Heart left ventricle (tissue), 13 donors: ENCODE measurements at regions not wholly inside any gene's neighbourhood (a gene's known extent, or its start where the extent isn't known, plus 50 kb on each side); places are given as distances from the start of the nearest gene placed in this dataset.

ENCODE experiments used
- POLR2A ChIP-seq, 2 donors: fragments of 450-650 bp; IDR thresholded peaks; one replicate each; pipeline ENCODE4 v1.6.1; 2017; ENCODE audit warnings: antibody characterized with exemption in 2 of 2, mild to moderate bottlenecking in 2 of 2, moderate library complexity in 2 of 2
- TF ChIP-seq, protein P1 (sequence below), 12 donors: fragments of 200-600 bp; sonication (generic) in 4 of 12; IDR thresholded peaks; one replicate each; pipeline versions ENCODE4 v1.5.0 to v1.8.0; 2018 to 2022; ENCODE audit warnings: antibody characterized with exemption in 12 of 12, mild to moderate bottlenecking in 5 of 12
- donor health status: ischemic (EF 13 %, LVEDD 7.1; RV severe dilation, severe dysfunction).
- donor health status: DM: no; HTN: yes; CAD: no.
- donor health status: DM: no; HTN: no; CAD: no.
- donor health status: ischemic (EF 25% LVEDD 6.9; RV normal size, moderate dysfunction).
- donor health status: ischemic (EF 25% LVEDD 5.7; RV mildly dilated, moderate dysfunction).
- donor health status: ischemic (EF 35%, LVEDD 5.7; RV mildly dilated, moderate dysfunction).
- donor health status: nonischemic (EF 11% LVEDD 7.7; RV severe dilation, severe dysfunction).
- donor health status: DM: yes; HTN: yes; CAD: no.
- donor health status: PGD.
- donor health status: ischemic (EF 29% LVEDD 5.4; RV normal size, mild dysfunction).
- donor health status: nonischemic (EF 23%, LVEDD 6.1; RV moderate dilation, normal function).

DNA sequence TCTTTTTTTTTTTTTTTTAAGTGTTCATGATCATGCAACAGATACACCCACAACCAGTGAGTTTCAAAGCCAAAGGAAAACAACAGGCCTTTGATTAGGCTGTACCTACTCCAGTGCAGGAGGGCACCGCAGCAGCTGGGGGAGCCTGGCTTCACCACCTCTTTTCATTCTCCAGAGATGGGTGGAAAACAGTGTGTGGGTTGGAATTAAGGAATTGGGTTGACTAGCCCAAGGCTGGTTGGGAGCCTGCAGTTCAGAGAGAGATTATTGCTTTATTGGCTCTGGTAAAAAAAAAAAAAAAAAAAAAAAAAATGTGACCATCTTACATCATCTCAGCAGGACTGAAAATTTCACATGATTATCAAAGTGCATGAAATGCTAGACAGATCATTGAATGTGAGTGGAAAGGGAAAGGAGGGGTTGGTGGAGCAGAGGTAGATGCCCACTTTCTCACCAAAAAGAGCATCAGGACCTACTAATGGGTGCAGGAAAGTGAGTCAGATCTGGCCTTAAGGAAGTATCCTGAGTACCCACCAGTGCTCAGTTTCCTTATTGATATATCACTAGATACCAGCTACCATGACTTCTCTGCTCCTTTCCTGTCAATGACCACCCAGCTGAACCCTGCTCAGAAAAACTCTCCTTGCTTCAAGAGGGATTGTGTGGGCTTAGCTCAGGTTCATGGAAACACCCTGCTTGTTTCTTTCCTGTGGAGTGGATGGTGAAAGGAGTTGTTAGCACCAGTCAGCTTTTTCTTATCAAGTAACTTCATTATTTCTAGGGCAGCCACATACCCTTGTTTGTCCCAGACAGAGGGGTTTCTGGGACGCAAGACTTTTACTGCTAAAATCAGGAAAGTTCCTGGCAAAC, 54.8 kb upstream of the DYRK2 start:
- TF ChIP-seq, protein P1, sequence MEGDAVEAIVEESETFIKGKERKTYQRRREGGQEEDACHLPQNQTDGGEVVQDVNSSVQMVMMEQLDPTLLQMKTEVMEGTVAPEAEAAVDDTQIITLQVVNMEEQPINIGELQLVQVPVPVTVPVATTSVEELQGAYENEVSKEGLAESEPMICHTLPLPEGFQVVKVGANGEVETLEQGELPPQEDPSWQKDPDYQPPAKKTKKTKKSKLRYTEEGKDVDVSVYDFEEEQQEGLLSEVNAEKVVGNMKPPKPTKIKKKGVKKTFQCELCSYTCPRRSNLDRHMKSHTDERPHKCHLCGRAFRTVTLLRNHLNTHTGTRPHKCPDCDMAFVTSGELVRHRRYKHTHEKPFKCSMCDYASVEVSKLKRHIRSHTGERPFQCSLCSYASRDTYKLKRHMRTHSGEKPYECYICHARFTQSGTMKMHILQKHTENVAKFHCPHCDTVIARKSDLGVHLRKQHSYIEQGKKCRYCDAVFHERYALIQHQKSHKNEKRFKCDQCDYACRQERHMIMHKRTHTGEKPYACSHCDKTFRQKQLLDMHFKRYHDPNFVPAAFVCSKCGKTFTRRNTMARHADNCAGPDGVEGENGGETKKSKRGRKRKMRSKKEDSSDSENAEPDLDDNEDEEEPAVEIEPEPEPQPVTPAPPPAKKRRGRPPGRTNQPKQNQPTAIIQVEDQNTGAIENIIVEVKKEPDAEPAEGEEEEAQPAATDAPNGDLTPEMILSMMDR (IDR thresholded peaks at IDR 0.05) = no peak
- TF ChIP-seq POLR2A (IDR thresholded peaks at IDR 0.05) = no peak
